ENCODE measurements at regions not wholly inside any gene's neighbourhood (a gene's known extent, or its start where the extent isn't known, plus 50 kb on each side); places are given as distances from the start of the nearest gene placed in this dataset.

DNA sequence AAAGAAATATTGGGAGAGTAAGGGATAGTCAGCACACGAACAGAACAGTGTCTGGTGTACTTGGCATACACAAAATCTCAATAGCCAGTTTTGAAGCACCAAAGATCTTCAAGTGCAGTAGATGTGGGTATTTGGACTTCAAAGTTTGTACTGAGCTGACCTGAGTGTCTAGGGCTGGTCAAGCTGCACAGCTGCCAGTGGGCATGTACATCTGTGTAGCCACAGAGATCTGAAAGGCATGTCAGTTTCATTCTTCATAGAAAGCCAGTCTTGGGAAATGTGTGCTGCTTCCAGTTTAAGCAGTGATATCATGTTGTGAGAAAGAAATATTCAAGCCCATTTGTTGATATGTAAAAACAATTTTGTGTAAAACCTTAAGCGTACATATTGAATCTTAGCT lies 279.0 kb upstream of the SYT10 start:
- H3K36me3 ChIP-seq (replicated peaks; ENCODE audit: low read depth, low read length): no peaks in the 10 kb centered on the region
- no peak for TF ChIP-seq EZH2phosphoT487 (IDR thresholded peaks at IDR 0.05; ENCODE audit: low read depth)
- TF ChIP-seq, protein P1, sequence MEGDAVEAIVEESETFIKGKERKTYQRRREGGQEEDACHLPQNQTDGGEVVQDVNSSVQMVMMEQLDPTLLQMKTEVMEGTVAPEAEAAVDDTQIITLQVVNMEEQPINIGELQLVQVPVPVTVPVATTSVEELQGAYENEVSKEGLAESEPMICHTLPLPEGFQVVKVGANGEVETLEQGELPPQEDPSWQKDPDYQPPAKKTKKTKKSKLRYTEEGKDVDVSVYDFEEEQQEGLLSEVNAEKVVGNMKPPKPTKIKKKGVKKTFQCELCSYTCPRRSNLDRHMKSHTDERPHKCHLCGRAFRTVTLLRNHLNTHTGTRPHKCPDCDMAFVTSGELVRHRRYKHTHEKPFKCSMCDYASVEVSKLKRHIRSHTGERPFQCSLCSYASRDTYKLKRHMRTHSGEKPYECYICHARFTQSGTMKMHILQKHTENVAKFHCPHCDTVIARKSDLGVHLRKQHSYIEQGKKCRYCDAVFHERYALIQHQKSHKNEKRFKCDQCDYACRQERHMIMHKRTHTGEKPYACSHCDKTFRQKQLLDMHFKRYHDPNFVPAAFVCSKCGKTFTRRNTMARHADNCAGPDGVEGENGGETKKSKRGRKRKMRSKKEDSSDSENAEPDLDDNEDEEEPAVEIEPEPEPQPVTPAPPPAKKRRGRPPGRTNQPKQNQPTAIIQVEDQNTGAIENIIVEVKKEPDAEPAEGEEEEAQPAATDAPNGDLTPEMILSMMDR (IDR thresholded peaks at IDR 0.05; ENCODE audit: low read depth, low read length): no peak
- no peak overlapping the region for H2AFZ ChIP-seq (ENCODE audit: low read depth, low read length)
- no peaks in the 10 kb centered on the region for H3K9me3 ChIP-seq (ENCODE audit: insufficient read depth, low read length)
- no peaks in the 10 kb centered on the region for H3K4me1 ChIP-seq (ENCODE audit: low read length)
- H3K4me3 ChIP-seq (ENCODE audit: low read length): no peak overlapping the region
- no peaks in the 10 kb centered on the region for H4K20me1 ChIP-seq (ENCODE audit: insufficient read depth, low read length)
- no peak overlapping the region for H3K9ac ChIP-seq (ENCODE audit: low read length)
- H3K27ac ChIP-seq (ENCODE audit: low read length): no peak overlapping the region
- H3K79me2 ChIP-seq (ENCODE audit: low read length): no peaks in the 10 kb centered on the region
- no peaks in the 10 kb centered on the region for H3K27me3 ChIP-seq (ENCODE audit: low read depth, low read length)
- no peak overlapping the region for H3K4me2 ChIP-seq (ENCODE audit: low read length)

DNA sequence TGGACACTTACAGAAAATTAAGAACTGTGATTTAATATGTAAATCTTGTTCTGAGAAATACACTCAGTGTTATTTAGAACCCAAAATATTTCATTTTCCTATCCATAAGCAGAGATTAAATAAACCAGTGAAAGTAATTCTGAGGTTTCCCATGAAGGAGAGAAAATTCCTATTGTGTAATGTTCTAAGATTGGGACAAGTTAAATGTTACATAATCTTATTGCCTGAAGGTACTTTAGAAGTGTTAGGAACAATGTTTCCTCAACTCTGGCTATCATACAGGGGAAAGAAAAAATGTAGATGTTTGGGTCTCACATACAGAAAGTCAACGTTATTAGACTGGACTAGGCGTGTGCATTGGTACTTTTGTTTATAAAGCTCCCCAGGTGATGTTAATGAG lies 281.9 kb upstream of the SYT10 start:
- H3K4me3 ChIP-seq (ENCODE audit: low read length): no peak overlapping the region
- no peak overlapping the region for H2AFZ ChIP-seq (ENCODE audit: low read depth, low read length)
- H3K27me3 ChIP-seq (ENCODE audit: low read depth, low read length): no peaks in the 10 kb centered on the region
- no peaks in the 10 kb centered on the region for H3K36me3 ChIP-seq (replicated peaks; ENCODE audit: low read depth, low read length)
- H3K9ac ChIP-seq (ENCODE audit: low read length): no peak overlapping the region
- no peak for TF ChIP-seq EZH2phosphoT487 (IDR thresholded peaks at IDR 0.05; ENCODE audit: low read depth)
- TF ChIP-seq, protein P1 (IDR thresholded peaks at IDR 0.05; ENCODE audit: low read depth, low read length): no peak
- H3K27ac ChIP-seq (ENCODE audit: low read length): no peak overlapping the region
- H3K9me3 ChIP-seq (ENCODE audit: insufficient read depth, low read length): no peaks in the 10 kb centered on the region
- H3K4me2 ChIP-seq (ENCODE audit: low read length): no peak overlapping the region
- no peaks in the 10 kb centered on the region for H3K79me2 ChIP-seq (ENCODE audit: low read length)
- H3K4me1 ChIP-seq (ENCODE audit: low read length): no peaks in the 10 kb centered on the region
- H4K20me1 ChIP-seq (ENCODE audit: insufficient read depth, low read length): no peaks in the 10 kb centered on the region

GRCh38 chr12:33724867-33725266 lies 285.2 kb upstream of the SYT10 start:
- Histone ChIP-seq H2AFZ (ENCODE audit: low read depth, low read length) (no peak overlapping the region), H3K27ac (ENCODE audit: low read length) (no peak overlapping the region), H4K20me1 (ENCODE audit: insufficient read depth, low read length) (no peaks in the 10 kb centered on the region), H3K36me3 (replicated peaks; ENCODE audit: low read depth, low read length) (no peaks in the 10 kb centered on the region), H3K9ac (ENCODE audit: low read length) (no peak overlapping the region), H3K4me1 (ENCODE audit: low read length) (no peaks in the 10 kb centered on the region), H3K79me2 (ENCODE audit: low read length) (no peaks in the 10 kb centered on the region), H3K27me3 (ENCODE audit: low read depth, low read length) (no peaks in the 10 kb centered on the region), H3K9me3 (ENCODE audit: insufficient read depth, low read length) (no peaks in the 10 kb centered on the region), H3K4me3 (ENCODE audit: low read length) (no peak overlapping the region), H3K4me2 (ENCODE audit: low read length) (no peak overlapping the region)
- TF ChIP-seq, protein P1 (IDR thresholded peaks at IDR 0.05; ENCODE audit: low read depth, low read length): no peak
- TF ChIP-seq EZH2phosphoT487 (IDR thresholded peaks at IDR 0.05; ENCODE audit: low read depth): no peak

- Histone ChIP-seq H3K27me3 (ENCODE audit: low read depth, low read length) (no peaks in the 10 kb centered on the region), H3K79me2 (ENCODE audit: low read length) (no peaks in the 10 kb centered on the region), H3K4me2 (ENCODE audit: low read length) (no peak overlapping the region), H3K4me3 (ENCODE audit: low read length) (no peak overlapping the region), H3K36me3 (replicated peaks; ENCODE audit: low read depth, low read length) (no peaks in the 10 kb centered on the region), H3K9me3 (ENCODE audit: insufficient read depth, low read length) (no peaks in the 10 kb centered on the region), H3K4me1 (ENCODE audit: low read length) (no peaks in the 10 kb centered on the region), H2AFZ (ENCODE audit: low read depth, low read length) (no peak overlapping the region), H3K27ac (ENCODE audit: low read length) (no peak overlapping the region), H4K20me1 (ENCODE audit: insufficient read depth, low read length) (no peaks in the 10 kb centered on the region), H3K9ac (ENCODE audit: low read length) (no peak overlapping the region)
- TF ChIP-seq, protein P1 (IDR thresholded peaks at IDR 0.05; ENCODE audit: low read depth, low read length): no peak
- no peak for TF ChIP-seq EZH2phosphoT487 (IDR thresholded peaks at IDR 0.05; ENCODE audit: low read depth)
These were observed 287.4 kb upstream of the ALG10 start for GRCh38 chr12:33734871-33735270.

Measured in OCI-LY3 (cell line).